WTC11 (cell line): ENCODE measurements at regions not wholly inside any gene's neighbourhood (a gene's known extent, or its start where the extent isn't known, plus 50 kb on each side); places are given as distances from the start of the nearest gene placed in this dataset.

Source experiments
- IRF2 ChIP-seq: sonication (generic); formaldehyde crosslinking; IDR thresholded peaks from 2 replicates; pipeline ENCODE4 v1.8.0; 2022; ENCODE audit warnings: low read depth, missing genetic modification reagents, borderline replicate concordance
- MXD4 ChIP-seq: fragments of 250-450 bp; sonication (Bioruptor Pico); IDR thresholded peaks from 2 replicates; pipeline ENCODE4 v1.8.0; 2021; ENCODE audit warnings: mild to moderate bottlenecking, moderate library complexity, borderline replicate concordance
- TP53 ChIP-seq: sonication (generic); formaldehyde crosslinking; IDR thresholded peaks from 2 replicates; pipeline ENCODE4 v1.8.1; 2023; ENCODE audit warnings: mild to moderate bottlenecking, missing genetic modification reagents
- ZNF121 ChIP-seq: sonication (generic); formaldehyde crosslinking; IDR thresholded peaks from 2 replicates; pipeline ENCODE4 v1.8.0; 2023; ENCODE audit warnings: missing genetic modification reagents
- ZNF138 ChIP-seq: sonication (generic); formaldehyde crosslinking; conservative IDR thresholded peaks from 2 replicates; pipeline ENCODE4 v1.8.1; 2022; ENCODE audit warnings: mild to moderate bottlenecking, moderate library complexity, missing genetic modification reagents
- TF ChIP-seq, protein P1 (sequence below): fragments of 200-600 bp; IDR thresholded peaks from 2 replicates; pipeline ENCODE4 v1.8.0; 2022; ENCODE audit warnings: antibody characterized with exemption
- TF ChIP-seq, protein P2 (sequence below): sonication (generic); formaldehyde crosslinking; IDR thresholded peaks from 2 replicates; pipeline ENCODE4 v1.8.0; 2022; ENCODE audit warnings: mild to moderate bottlenecking, missing genetic modification reagents

DNA sequence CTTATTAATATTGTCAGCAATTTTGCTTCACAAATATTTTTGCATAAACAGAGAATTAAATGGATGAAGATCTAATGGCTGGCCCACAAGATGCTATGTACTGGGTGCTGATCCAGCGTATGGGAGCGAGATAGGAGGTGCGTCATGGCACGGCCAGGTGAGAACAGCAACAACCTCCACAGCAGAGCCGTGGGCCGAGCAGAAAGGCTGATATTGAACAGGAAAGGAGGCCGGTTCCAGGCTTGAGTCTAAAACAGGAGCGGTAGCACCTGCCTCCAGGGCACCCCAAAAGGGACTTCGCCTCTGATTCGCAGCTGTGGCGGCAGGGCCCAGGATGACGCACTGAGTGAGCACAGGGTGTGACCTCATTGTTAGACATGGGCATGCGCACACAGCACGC is 1502.1 kb downstream of the TBC1D22A start:
- TF ChIP-seq MXD4 (CRISPR knock-in tag) (no peak), ZNF138 (CRISPR knock-in tag) (no peak), ZNF121 (CRISPR knock-in tag) (no peak), IRF2 (no peak), TP53 (CRISPR knock-in tag) (no peak)
- TF ChIP-seq, protein P1, sequence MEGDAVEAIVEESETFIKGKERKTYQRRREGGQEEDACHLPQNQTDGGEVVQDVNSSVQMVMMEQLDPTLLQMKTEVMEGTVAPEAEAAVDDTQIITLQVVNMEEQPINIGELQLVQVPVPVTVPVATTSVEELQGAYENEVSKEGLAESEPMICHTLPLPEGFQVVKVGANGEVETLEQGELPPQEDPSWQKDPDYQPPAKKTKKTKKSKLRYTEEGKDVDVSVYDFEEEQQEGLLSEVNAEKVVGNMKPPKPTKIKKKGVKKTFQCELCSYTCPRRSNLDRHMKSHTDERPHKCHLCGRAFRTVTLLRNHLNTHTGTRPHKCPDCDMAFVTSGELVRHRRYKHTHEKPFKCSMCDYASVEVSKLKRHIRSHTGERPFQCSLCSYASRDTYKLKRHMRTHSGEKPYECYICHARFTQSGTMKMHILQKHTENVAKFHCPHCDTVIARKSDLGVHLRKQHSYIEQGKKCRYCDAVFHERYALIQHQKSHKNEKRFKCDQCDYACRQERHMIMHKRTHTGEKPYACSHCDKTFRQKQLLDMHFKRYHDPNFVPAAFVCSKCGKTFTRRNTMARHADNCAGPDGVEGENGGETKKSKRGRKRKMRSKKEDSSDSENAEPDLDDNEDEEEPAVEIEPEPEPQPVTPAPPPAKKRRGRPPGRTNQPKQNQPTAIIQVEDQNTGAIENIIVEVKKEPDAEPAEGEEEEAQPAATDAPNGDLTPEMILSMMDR: no peak
- TF ChIP-seq, protein P2, sequence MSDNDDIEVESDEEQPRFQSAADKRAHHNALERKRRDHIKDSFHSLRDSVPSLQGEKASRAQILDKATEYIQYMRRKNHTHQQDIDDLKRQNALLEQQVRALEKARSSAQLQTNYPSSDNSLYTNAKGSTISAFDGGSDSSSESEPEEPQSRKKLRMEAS (CRISPR knock-in tag): no peak
